Kidney (tissue), 13 donors: ENCODE measurements at regions not wholly inside any gene's neighbourhood (a gene's known extent, or its start where the extent isn't known, plus 50 kb on each side); places are given as distances from the start of the nearest gene placed in this dataset.

Experiments
- DNase-seq, 5 donors: peaks; one replicate each; pipeline ENCODE4 v3.0.0-alpha.2; 2013 to 2020
- FAIRE-seq: peaks from 2 replicates; lab custom pipeline; 2012; peaks lifted over from hg19 to GRCh38; lab: Jason Lieb, UNC
- H3K27ac ChIP-seq, 2 donors: one replicate each; pipeline ENCODE4 v1.7.0; 2013; ENCODE audit warnings: low read depth in 2 of 2, low read length in 2 of 2, inconsistent platforms in 1 of 2
- H3K27me3 ChIP-seq: one replicate; pipeline ENCODE4 v1.7.1; 2013; ENCODE audit warnings: low read length, inconsistent platforms; ENCODE audit not compliant: control insufficient read depth, insufficient read depth
- H3K36me3 ChIP-seq, 3 donors: one replicate each; pipeline versions ENCODE4 v1.7.0 to v1.7.1; 2013; ENCODE audit warnings: low read length in 3 of 3, control low read depth in 1 of 3, inconsistent platforms in 1 of 3; ENCODE audit not compliant: insufficient read depth in 3 of 3, control insufficient read depth in 2 of 3
- H3K4me1 ChIP-seq, 3 donors: one replicate each; pipeline versions ENCODE4 v1.7.0 to v1.7.1; 2013; ENCODE audit warnings: low read length in 3 of 3, inconsistent platforms in 1 of 3, low read depth in 1 of 3; ENCODE audit not compliant: control insufficient read depth in 2 of 3, insufficient read depth in 2 of 3
- H3K4me3 ChIP-seq, 3 donors: one replicate each; pipeline versions ENCODE4 v1.7.0 to v1.8.1; 2013; ENCODE audit warnings: low read length in 3 of 3, control low read depth in 1 of 3, inconsistent platforms in 1 of 3
- H3K9ac ChIP-seq, 3 donors: one replicate each; pipeline versions ENCODE4 v1.7.0 to v1.7.1; 2013; ENCODE audit warnings: low read length in 3 of 3, control low read depth in 1 of 3, inconsistent platforms in 1 of 3
- H3K9me3 ChIP-seq, 3 donors: one replicate each; pipeline versions ENCODE4 v1.7.0 to v1.7.1; 2013; ENCODE audit warnings: low read length in 3 of 3, control low read depth in 1 of 3, inconsistent platforms in 1 of 3; ENCODE audit not compliant: control insufficient read depth in 2 of 3, insufficient read depth in 1 of 3
- intact Hi-C: fragments of 100-400 bp; cut with DNase I; formaldehyde crosslinking; loops from one replicate; pipeline ENCODE4 v1.11.1; 2022
- TF ChIP-seq, protein P1 (sequence below): IDR thresholded peaks from 3 replicates; pipeline ENCODE4 v1.5.1; 2012; ENCODE audit warnings: mild to moderate bottlenecking, moderate library complexity, borderline replicate concordance; ENCODE audit not compliant: insufficient read depth; ENCODE audit errors: extremely low read depth
- donor health status: control.
- donor health status: control.
- donor health status: control.
- donor health status: control.
- donor health status: control.
- donor health status: DM: yes; HTN: yes; CAD: no.
- donor health status: Normal renal cell carcinoma (clear cell type).

DNA sequence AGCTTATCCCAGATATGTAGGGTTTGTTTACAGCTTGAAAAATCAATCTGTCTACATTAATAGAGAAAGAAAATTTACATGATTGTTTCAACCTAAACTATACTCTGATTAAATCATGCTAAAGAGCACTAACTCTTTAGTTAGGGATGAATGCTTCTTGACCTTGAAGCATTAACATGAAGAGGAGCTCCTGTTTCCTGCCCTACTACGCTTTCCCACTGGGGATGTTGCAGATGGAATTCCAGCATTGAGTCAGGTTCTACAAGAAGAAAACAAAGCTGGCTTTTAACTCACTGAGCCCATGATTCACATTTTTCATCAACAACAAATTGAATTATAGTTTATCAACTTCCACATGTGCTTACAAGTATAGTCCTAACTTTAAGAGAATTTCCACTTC, 471.3 kb downstream of the TMEM232 start:
- H3K4me3 ChIP-seq = no peak overlapping the region
- H3K27me3 ChIP-seq = no peaks in the 10 kb centered on the region
- H3K36me3 ChIP-seq = no peaks in the 10 kb centered on the region
- peak in 1 of 5 donors; percentile 3 for DNase-seq
- intact Hi-C loops = no loop called here
- no peak overlapping the region for H3K9ac ChIP-seq
- H3K9me3 ChIP-seq = no peaks in the 10 kb centered on the region
- FAIRE-seq = no peak
- H3K27ac ChIP-seq = no peak overlapping the region
- H3K4me1 ChIP-seq = no peaks in the 10 kb centered on the region
- TF ChIP-seq, protein P1, sequence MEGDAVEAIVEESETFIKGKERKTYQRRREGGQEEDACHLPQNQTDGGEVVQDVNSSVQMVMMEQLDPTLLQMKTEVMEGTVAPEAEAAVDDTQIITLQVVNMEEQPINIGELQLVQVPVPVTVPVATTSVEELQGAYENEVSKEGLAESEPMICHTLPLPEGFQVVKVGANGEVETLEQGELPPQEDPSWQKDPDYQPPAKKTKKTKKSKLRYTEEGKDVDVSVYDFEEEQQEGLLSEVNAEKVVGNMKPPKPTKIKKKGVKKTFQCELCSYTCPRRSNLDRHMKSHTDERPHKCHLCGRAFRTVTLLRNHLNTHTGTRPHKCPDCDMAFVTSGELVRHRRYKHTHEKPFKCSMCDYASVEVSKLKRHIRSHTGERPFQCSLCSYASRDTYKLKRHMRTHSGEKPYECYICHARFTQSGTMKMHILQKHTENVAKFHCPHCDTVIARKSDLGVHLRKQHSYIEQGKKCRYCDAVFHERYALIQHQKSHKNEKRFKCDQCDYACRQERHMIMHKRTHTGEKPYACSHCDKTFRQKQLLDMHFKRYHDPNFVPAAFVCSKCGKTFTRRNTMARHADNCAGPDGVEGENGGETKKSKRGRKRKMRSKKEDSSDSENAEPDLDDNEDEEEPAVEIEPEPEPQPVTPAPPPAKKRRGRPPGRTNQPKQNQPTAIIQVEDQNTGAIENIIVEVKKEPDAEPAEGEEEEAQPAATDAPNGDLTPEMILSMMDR = no peak

DNA sequence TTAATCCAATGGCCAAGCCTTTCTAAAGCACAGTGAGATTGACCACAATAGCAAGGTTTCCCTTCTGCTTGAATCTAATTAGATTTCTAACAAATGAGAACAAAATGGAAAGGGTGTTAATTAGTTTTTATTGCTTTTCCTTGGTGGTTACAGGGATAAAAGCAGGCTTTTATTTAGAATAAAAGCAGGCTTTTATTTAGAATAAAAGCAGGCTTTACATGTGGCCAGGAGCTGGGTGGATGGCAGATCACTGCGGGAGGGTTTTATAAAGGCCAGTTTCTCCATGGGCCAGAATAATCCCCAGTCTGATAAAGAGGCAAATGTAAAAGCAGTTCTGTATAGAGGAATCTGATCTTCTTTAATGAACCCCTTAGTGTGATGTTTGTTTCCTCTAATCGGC, 470.2 kb downstream of the TMEM232 start:
- FAIRE-seq (no peak), DNase-seq (no peak)
- Histone ChIP-seq H3K27me3 (no peaks in the 10 kb centered on the region), H3K9ac (no peak overlapping the region), H3K9me3 (no peaks in the 10 kb centered on the region), H3K36me3 (no peaks in the 10 kb centered on the region), H3K4me1 (no peaks in the 10 kb centered on the region), H3K27ac (no peak overlapping the region), H3K4me3 (no peak overlapping the region)
- intact Hi-C loops = no loop called here
- TF ChIP-seq, protein P1 = no peak

DNA sequence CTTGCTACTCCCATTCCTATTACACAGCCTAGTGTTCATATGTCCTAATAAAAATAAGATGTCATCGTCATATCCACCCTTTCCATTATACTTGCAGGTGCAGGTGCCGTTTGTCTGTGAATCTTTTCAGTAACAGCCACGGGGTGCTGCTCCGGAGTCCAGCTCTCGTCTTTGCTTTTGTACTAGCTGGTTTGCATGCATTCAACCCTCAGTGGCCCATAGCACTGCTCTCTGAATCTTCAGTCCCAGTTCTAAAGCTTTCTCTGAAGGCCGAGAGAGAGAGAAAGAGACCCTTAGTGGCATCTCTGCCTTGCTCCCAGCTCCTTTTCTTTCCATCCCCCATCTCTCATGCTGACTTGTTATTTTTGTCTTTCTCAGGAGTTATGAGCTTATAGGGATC, 468.5 kb downstream of the TMEM232 start:
- Histone ChIP-seq H3K9me3 (no peaks in the 10 kb centered on the region), H3K4me1 (no peaks in the 10 kb centered on the region), H3K27ac (no peak overlapping the region), H3K27me3 (no peaks in the 10 kb centered on the region), H3K36me3 (no peaks in the 10 kb centered on the region), H3K9ac (no peak overlapping the region), H3K4me3 (no peak overlapping the region)
- TF ChIP-seq, protein P1 = no peak
- intact Hi-C loops = no loop called here
- FAIRE-seq (no peak), DNase-seq (no peak)

DNA sequence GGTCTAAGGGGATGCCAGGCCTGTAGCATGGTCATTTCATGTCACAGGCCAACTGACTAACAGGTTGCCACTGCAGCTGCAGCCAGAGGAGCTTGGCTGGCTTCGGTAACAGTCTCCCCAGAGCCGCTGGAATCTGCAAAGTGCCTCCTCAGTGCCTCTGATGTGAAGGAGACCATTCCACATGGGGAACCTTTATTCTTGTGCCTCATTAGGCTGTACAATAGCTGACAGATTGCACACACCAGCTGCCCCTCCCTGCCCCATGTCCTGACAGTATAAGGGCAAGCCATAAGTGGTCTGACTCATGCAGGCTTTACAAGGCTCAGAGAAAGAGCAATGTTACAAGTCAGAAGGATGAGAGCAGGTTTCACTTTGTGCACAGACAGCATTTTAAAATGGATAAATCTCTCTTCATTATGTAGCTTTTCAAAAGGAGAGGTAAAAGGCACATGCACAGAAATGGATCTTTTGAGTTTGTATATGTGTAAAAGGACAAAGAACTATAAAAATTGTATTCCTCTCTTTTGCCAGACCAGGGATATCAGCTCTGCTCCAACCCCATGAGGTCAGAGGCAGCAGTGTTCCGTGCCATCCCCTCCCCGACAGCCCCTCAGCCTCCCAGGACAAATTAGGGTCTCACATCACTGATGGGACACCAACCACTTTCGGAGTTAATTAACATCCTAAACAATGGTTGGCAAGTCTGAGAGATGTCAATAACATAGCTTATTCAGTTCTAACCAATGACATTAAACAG, 467.8 kb downstream of the TMEM232 start:
- TF ChIP-seq, protein P1 = no peak
- FAIRE-seq = no peak

More for the DNA sequence above, 467.8 kb downstream of the TMEM232 start:
- H3K27me3 ChIP-seq = no peaks in the 10 kb centered on the region
- H3K9ac ChIP-seq = no peak overlapping the region
- no peaks in the 10 kb centered on the region for H3K4me1 ChIP-seq
- no peaks in the 10 kb centered on the region for H3K36me3 ChIP-seq
- DNase-seq = no peak
- H3K9me3 ChIP-seq = no peaks in the 10 kb centered on the region
- no peak overlapping the region for H3K4me3 ChIP-seq
- no peak overlapping the region for H3K27ac ChIP-seq
- intact Hi-C loops = no loop called here
